ENCODE measurements at regions not wholly inside any gene's neighbourhood (a gene's known extent, or its start where the extent isn't known, plus 50 kb on each side); places are given as distances from the start of the nearest gene placed in this dataset. TPM values are rescaled to one million over a fixed set of nuclear protein-coding genes. Genes with fewer than 3 reads are reported as not detected.

DNA sequence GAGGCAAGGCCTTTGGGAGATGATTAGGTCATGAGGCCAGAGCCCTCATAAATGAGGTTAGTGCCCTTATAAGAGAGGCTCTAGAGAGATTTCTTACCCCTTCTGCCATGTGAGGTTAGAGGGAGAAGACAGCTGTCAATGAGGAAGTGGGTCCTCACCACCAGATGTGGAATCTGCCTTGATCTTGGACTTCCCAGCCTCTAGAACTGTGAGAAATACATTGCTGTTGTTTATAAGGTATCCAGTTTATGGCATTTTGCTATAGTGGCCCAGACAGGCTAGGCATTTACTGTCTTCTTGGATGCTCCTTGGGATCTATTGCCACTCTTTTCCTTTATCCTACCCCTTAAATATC is 57.1 kb upstream of the CITED2 start:
- no peak overlapping the region for H3K4me3 ChIP-seq (ENCODE audit: low read length)
- H3K36me3 ChIP-seq (ENCODE audit: insufficient read depth, low read length): no peaks in the 10 kb centered on the region
- no peaks in the 10 kb centered on the region for H3K27me3 ChIP-seq (ENCODE audit: control insufficient read depth, insufficient read depth, low read length)
- no peaks in the 10 kb centered on the region for H3K4me1 ChIP-seq (ENCODE audit: control insufficient read depth, insufficient read depth, low read length)
- H3K4me2 ChIP-seq (ENCODE audit: low read length): no peak overlapping the region
- no peak overlapping the region for H3K9ac ChIP-seq (ENCODE audit: low read depth, low read length)
- no peaks in the 10 kb centered on the region for H3K9me3 ChIP-seq (replicated peaks; ENCODE audit: low read length)

DNA sequence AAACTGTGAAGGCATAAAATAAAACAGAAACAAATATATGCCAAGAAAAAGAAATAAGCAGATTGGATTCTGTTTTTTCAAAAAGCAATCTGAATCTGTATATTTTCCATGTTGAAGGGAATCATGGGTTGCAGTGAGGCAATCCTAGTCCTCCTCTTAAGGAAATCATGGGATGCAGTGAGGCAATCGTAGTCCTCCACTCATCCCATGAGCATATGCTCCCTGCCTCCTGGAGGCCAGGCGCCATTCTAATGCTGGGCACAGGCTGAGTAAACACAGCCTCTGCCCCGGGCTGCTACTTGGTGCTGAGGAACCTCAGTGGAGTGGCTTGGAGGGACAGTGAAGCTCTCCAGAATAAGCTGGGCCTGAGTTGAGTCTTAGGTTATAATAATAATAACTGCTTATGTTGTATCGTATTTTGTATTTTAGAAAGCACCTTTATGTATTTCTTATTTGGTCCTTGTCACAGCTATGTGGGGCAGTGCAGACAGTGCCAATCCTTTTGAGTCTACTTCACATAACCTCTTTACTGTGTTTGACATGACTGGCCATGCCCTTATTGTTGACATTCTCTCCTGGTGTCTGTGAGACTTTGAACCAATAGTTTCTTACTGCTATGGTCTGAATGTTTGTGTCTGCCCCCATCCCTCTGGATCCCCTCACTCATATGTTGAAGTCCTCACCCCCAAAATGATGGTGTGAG is 56.6 kb upstream of the CITED2 start:
- Histone ChIP-seq H3K4me1 (ENCODE audit: control insufficient read depth, insufficient read depth, low read length) (no peaks in the 10 kb centered on the region), H3K27me3 (ENCODE audit: control insufficient read depth, insufficient read depth, low read length) (no peaks in the 10 kb centered on the region), H3K9me3 (replicated peaks; ENCODE audit: low read length) (no peaks in the 10 kb centered on the region), H3K36me3 (ENCODE audit: insufficient read depth, low read length) (no peaks in the 10 kb centered on the region), H3K4me3 (ENCODE audit: low read length) (no peak overlapping the region), H3K4me2 (ENCODE audit: low read length) (no peak overlapping the region), H3K9ac (ENCODE audit: low read depth, low read length) (no peak overlapping the region)

DNA sequence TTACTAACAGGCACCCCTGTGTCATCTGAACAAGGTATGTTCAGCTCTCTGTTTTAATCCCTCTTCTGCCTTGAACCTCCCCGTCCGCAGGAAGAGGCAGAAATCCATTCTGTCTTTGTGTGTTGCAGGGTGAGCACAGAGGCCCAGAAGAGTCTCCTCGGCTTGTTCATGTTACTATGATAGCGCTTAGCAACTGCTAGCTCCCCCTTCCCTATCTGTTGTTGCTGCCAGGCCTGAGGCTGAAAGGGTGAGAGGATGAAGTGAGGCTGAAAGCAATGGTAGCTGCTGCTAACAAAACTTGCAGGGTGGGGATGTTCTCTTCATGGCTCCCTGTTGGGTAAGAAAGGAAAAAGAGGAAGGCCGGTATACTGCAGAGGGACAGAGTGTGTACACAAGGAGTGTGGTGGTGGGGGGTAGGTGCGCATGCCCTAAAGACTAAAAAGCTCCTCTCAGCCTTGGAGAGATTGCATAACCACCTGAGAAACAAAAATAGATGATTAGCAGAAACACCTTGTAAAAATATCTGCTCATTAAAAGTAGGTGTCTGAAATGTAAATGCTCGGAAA is 55.2 kb upstream of the CITED2 start:
- H3K27me3 ChIP-seq (ENCODE audit: control insufficient read depth, insufficient read depth, low read length): no peaks in the 10 kb centered on the region
- no peaks in the 10 kb centered on the region for H3K9me3 ChIP-seq (replicated peaks; ENCODE audit: low read length)
- H3K36me3 ChIP-seq (ENCODE audit: insufficient read depth, low read length): no peaks in the 10 kb centered on the region
- H3K4me2 ChIP-seq (ENCODE audit: low read length): no peak overlapping the region
- H3K9ac ChIP-seq (ENCODE audit: low read depth, low read length): no peak overlapping the region
- H3K4me3 ChIP-seq (ENCODE audit: low read length): no peak overlapping the region
- H3K4me1 ChIP-seq (ENCODE audit: control insufficient read depth, insufficient read depth, low read length): peaks cover 2% of the 10 kb centered on the region

DNA sequence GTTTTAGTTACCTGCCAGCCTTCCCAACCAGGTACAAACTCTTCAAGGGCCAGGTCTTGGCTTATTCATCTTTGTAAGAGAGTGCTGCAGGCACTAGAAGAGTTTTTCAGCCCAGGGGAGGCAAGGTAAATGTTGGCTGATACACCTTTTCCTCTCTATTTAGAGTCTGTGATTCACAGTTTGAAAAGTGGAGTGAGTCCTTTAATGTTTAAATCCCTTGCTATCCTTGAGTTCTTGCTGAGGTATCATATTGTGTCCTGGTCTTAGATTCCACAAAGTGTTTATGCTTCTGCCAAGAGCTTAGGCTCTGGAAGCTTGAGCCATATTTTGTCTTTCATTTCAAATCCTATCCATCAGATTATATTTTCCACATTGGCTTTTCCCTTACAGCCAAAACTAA is 52.8 kb upstream of the CITED2 start:
- Histone ChIP-seq H3K27me3 (ENCODE audit: control insufficient read depth, insufficient read depth, low read length) (no peaks in the 10 kb centered on the region), H3K4me2 (ENCODE audit: low read length) (no peak overlapping the region), H3K9ac (ENCODE audit: low read depth, low read length) (no peak overlapping the region), H3K4me1 (ENCODE audit: control insufficient read depth, insufficient read depth, low read length) (peaks cover 2% of the 10 kb centered on the region), H3K9me3 (replicated peaks; ENCODE audit: low read length) (no peaks in the 10 kb centered on the region), H3K36me3 (ENCODE audit: insufficient read depth, low read length) (no peaks in the 10 kb centered on the region), H3K4me3 (ENCODE audit: low read length) (no peak overlapping the region)

DNA sequence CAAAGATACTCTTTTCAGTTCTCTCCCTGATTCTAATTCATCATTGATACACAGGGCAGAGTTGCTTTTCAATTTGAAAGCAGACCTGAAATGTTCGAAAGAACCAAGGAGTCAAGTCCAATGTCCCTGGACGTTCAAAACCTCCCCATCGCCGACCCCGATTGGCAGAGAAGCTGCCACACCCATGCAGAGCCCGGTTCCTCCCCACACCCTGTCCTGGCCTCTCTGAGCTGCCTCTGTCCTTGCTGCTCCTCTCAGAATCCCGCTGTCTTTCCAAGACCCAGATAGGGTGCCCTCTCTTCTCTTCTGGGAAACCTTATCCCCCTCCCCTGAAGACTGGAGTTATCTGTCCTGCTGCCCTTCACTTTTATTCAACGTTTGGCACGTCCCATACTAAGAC is 52.3 kb upstream of the CITED2 start:
- H3K4me1 ChIP-seq (ENCODE audit: control insufficient read depth, insufficient read depth, low read length): peaks cover 2% of the 10 kb centered on the region
- H3K9ac ChIP-seq (ENCODE audit: low read depth, low read length): no peak overlapping the region
- no peaks in the 10 kb centered on the region for H3K27me3 ChIP-seq (ENCODE audit: control insufficient read depth, insufficient read depth, low read length)
- no peaks in the 10 kb centered on the region for H3K36me3 ChIP-seq (ENCODE audit: insufficient read depth, low read length)
- H3K9me3 ChIP-seq (replicated peaks; ENCODE audit: low read length): no peaks in the 10 kb centered on the region
- H3K4me3 ChIP-seq (ENCODE audit: low read length): no peak overlapping the region
- no peak overlapping the region for H3K4me2 ChIP-seq (ENCODE audit: low read length)

DNA sequence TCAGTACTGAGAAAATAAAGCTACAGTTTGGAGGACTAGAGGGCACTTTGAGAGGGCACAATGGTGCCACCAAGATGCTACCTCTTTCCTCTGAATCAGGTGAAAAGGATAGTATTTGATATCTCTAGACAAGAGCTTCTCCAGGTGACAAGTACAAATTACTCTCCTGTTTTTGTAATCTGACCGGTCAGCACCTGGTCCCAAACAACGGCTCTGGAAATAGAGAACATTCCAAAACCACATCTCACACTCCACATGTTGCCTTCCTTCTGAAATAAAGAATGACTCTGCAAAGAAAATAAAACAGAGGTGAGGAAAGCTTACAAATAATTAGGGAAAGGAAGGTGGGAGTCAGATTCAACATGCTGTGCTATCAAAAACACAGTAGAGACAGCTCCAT is 51.3 kb upstream of the CITED2 start:
- Histone ChIP-seq H3K9me3 (replicated peaks; ENCODE audit: low read length) (no peaks in the 10 kb centered on the region), H3K36me3 (ENCODE audit: insufficient read depth, low read length) (no peaks in the 10 kb centered on the region), H3K27me3 (ENCODE audit: control insufficient read depth, insufficient read depth, low read length) (no peaks in the 10 kb centered on the region), H3K9ac (ENCODE audit: low read depth, low read length) (no peak overlapping the region), H3K4me3 (ENCODE audit: low read length) (no peak overlapping the region), H3K4me1 (ENCODE audit: control insufficient read depth, insufficient read depth, low read length) (peaks cover 2% of the 10 kb centered on the region), H3K4me2 (ENCODE audit: low read length) (no peak overlapping the region)

DNA sequence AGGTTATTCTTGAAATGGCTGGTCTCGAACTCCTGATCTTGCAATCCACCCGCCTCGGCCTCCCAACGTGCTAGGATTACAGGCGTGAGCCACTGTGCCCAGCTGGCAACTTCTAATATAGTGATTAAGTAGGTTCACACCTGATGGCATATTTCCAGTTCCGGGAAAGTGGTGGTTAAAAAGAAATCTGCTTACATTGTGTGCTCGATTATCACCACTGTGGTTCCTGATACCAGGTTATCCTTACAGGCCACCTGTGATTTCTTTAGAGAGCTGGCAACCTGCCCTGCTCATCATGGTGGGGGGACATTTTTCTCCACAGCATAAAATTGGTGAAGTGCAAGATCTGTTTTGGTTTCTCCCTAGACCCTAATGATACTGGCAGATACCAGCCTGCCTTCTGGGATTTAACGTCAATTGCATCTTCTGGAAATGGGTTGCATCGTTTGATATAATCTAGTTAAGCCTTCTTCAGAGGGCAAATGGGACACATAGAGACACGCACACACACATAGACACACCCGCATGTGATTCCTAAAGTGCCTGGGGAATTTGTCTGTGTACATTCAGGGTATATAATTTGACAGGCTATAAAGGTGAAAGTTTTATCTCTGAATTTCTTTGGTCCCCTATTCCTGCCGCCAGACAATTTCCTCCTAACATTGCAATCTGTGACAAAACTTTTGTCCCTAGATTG is 49.7 kb upstream of the CITED2 start:
- no peak overlapping the region for H3K9ac ChIP-seq (ENCODE audit: low read depth, low read length)
- H3K4me3 ChIP-seq (ENCODE audit: low read length): no peak overlapping the region
- H3K27me3 ChIP-seq (ENCODE audit: control insufficient read depth, insufficient read depth, low read length): no peaks in the 10 kb centered on the region
- peaks cover 2% of the 10 kb centered on the region for H3K4me1 ChIP-seq (ENCODE audit: control insufficient read depth, insufficient read depth, low read length)
- no peak overlapping the region for H3K4me2 ChIP-seq (ENCODE audit: low read length)
- no peaks in the 10 kb centered on the region for H3K36me3 ChIP-seq (ENCODE audit: insufficient read depth, low read length)
- no peaks in the 10 kb centered on the region for H3K9me3 ChIP-seq (replicated peaks; ENCODE audit: low read length)

Small RNA genes lying in the stretch of these regions (small RNA-seq; reads per million reads assigned to genes)
- gene AL357080.1 (not detected), gene MIR3668 (not detected), gene MIR4465 (not detected), gene RN7SKP106 (not detected), gene RNA5SP220 (not detected)

All from skeletal muscle satellite cell (primary cell).